ENCODE measurements at regions not wholly inside any gene's neighbourhood (a gene's known extent, or its start where the extent isn't known, plus 50 kb on each side); places are given as distances from the start of the nearest gene placed in this dataset.

GRCh38 chr6:14222956-14223355 lies 105.4 kb downstream of the CD83 start:
- no peak for TF ChIP-seq CTCF (IDR thresholded peaks at IDR 0.05 in 4 of 5, conservative IDR thresholded peaks at IDR 0.05 in 1 of 5)
- no peak for TF ChIP-seq POLR2A (IDR thresholded peaks at IDR 0.05)
